ENCODE measurements at regions not wholly inside any gene's neighbourhood (a gene's known extent, or its start where the extent isn't known, plus 50 kb on each side); places are given as distances from the start of the nearest gene placed in this dataset.

GRCh38 chr9:1717882-1718281, 297.3 kb upstream of the SMARCA2 start:
- intact Hi-C loops (cut with DNase I; ENCODE audit: low total_unique reads), result no loop called here
- Histone ChIP-seq H3K27me3 (no peaks in the 10 kb centered on the region), H3K36me3 (no peaks in the 10 kb centered on the region), H3K4me3 (no peak overlapping the region), H3K4me1 (no peaks in the 10 kb centered on the region), H3K9me3 (no peaks in the 10 kb centered on the region), H3K27ac (no peak overlapping the region)
- no peak for TF ChIP-seq CTCF (IDR thresholded peaks at IDR 0.05)
- no peak for DNase-seq

- intact Hi-C loops (cut with DNase I; ENCODE audit: low total_unique reads), result no loop called here
- Histone ChIP-seq H3K9me3 (no peaks in the 10 kb centered on the region), H3K36me3 (no peaks in the 10 kb centered on the region), H3K4me3 (no peak overlapping the region), H3K27me3 (no peaks in the 10 kb centered on the region), H3K27ac (no peak overlapping the region), H3K4me1 (no peaks in the 10 kb centered on the region)
- DNase-seq, result no peak
- no peak for TF ChIP-seq CTCF (IDR thresholded peaks at IDR 0.05)
Observed at GRCh38 chr9:1718836-1719235, 296.3 kb upstream of the SMARCA2 start.

- Histone ChIP-seq H3K9me3 (no peaks in the 10 kb centered on the region), H3K4me3 (no peak overlapping the region), H3K27ac (no peak overlapping the region), H3K36me3 (no peaks in the 10 kb centered on the region), H3K4me1 (no peaks in the 10 kb centered on the region), H3K27me3 (no peaks in the 10 kb centered on the region)
- DNase-seq, result no peak
- no peak for TF ChIP-seq CTCF (IDR thresholded peaks at IDR 0.05)
- intact Hi-C loops (cut with DNase I; ENCODE audit: low total_unique reads), result no loop called here
Observed at GRCh38 chr9:1721196-1721595, 294.0 kb upstream of the SMARCA2 start.

- Histone ChIP-seq H3K36me3 (no peaks in the 10 kb centered on the region), H3K27ac (no peak overlapping the region), H3K4me1 (no peaks in the 10 kb centered on the region), H3K4me3 (no peak overlapping the region), H3K27me3 (no peaks in the 10 kb centered on the region), H3K9me3 (no peaks in the 10 kb centered on the region)
- no peak for TF ChIP-seq CTCF (IDR thresholded peaks at IDR 0.05)
- DNase-seq, result no peak
- intact Hi-C loops (cut with DNase I; ENCODE audit: low total_unique reads), result no loop called here
Observed at GRCh38 chr9:1722404-1722803, 292.7 kb upstream of the SMARCA2 start.

- intact Hi-C loops (cut with DNase I; ENCODE audit: low total_unique reads), result no loop called here
- H3K27me3 ChIP-seq, result no peaks in the 10 kb centered on the region
Observed at GRCh38 chr9:1723522-1724015, 291.6 kb upstream of the SMARCA2 start.

More at GRCh38 chr9:1723522-1724015, 291.6 kb upstream of the SMARCA2 start:
- no peaks in the 10 kb centered on the region for H3K9me3 ChIP-seq
- no peak for DNase-seq
- TF ChIP-seq CTCF (IDR thresholded peaks at IDR 0.05), result no peak
- no peaks in the 10 kb centered on the region for H3K36me3 ChIP-seq
- H3K4me1 ChIP-seq, result no peaks in the 10 kb centered on the region
- H3K4me3 ChIP-seq, result no peak overlapping the region
- H3K27ac ChIP-seq, result no peak overlapping the region
